Left lung (tissue), 4 donors: ENCODE measurements at regions not wholly inside any gene's neighbourhood (a gene's known extent, or its start where the extent isn't known, plus 50 kb on each side); places are given as distances from the start of the nearest gene placed in this dataset.

Experiments
- ATAC-seq: fragments of 200-7000 bp; cut with Tn5 transposase; one replicate; pipeline ENCODE4 v1.9.1; 2020; ENCODE audit warnings: moderate library complexity
- DNase-seq, 4 donors: peaks; one replicate each; pipeline ENCODE4 v3.0.0-alpha.2; 2013 to 2020
- H3K27ac ChIP-seq, 2 donors: fragments of 200-600 bp; sonication (generic) in 1 of 2; one replicate each; pipeline versions ENCODE4 v1.5.0 to v1.8.0; 2020 to 2021
- H3K27me3 ChIP-seq, 2 donors: fragments of 200-600 bp; sonication (generic) in 1 of 2; one replicate each; pipeline versions ENCODE4 v1.5.0 to v1.8.0; 2020 to 2021
- H3K36me3 ChIP-seq, 2 donors: fragments of 200-600 bp; sonication (generic) in 1 of 2; one replicate each; pipeline versions ENCODE4 v1.5.0 to v1.8.0; 2020 to 2021
- H3K4me1 ChIP-seq, 2 donors: fragments of 200-600 bp; one replicate each; pipeline ENCODE4 v1.8.0; 2021
- H3K4me3 ChIP-seq, 2 donors: fragments of 200-600 bp; sonication (generic) in 1 of 2; one replicate each; pipeline versions ENCODE4 v1.5.0 to v1.8.0; 2020 to 2021; ENCODE audit warnings: mild to moderate bottlenecking in 1 of 2
- H3K9me3 ChIP-seq, 2 donors: fragments of 200-600 bp; sonication (generic) in 1 of 2; one replicate each; pipeline versions ENCODE4 v1.5.0 to v1.8.0; 2020 to 2021
- intact Hi-C, 2 donors: fragments of 100-400 bp; cut with DNase I; formaldehyde crosslinking; loops; one replicate each; pipeline versions ENCODE4 v1.11.2 to v1.14.2; 2022
- TF ChIP-seq, protein P1 (sequence below), 2 donors: fragments of 200-600 bp; sonication (generic) in 1 of 2; IDR thresholded peaks; one replicate each; pipeline versions ENCODE4 v1.5.0 to v1.8.0; 2021; ENCODE audit warnings: antibody characterized with exemption in 2 of 2
- donor health status: DM: no; HTN: yes; CAD: no.
- donor health status: DM: no; HTN: no; CAD: no.

DNA sequence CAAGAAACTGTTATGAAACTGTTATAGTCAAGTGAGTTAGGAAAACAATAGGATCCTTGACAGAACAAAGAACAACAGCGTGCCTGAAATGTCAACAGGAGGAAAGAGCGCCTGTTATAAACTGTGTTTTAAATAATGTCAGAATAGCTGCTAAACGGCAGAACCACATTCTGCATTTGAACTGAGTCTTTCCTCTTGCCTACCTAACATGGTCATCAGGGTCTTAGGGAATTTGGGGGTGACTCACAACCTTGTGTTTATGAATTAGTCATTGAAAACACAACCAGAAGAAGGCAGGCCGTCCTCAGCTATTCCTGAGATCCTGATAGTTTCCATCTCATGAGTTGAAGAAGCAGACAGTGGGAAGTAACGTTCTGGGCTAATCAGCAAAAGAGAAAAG is 222.0 kb upstream of the FN1 start:
- Histone ChIP-seq H3K9me3 (no peaks in the 10 kb centered on the region), H3K4me1 (peaks cover 0 to 8% of the 10 kb centered on the region in 2 donors), H3K4me3 (no peak overlapping the region), H3K27me3 (no peaks in the 10 kb centered on the region), H3K36me3 (no peaks in the 10 kb centered on the region), H3K27ac (peak overlapping the region in 1 of 2 donors; percentile 20)
- DNase-seq (no peak), ATAC-seq (peak; percentile 34)
- intact Hi-C loops = no loop called here
- TF ChIP-seq, protein P1, sequence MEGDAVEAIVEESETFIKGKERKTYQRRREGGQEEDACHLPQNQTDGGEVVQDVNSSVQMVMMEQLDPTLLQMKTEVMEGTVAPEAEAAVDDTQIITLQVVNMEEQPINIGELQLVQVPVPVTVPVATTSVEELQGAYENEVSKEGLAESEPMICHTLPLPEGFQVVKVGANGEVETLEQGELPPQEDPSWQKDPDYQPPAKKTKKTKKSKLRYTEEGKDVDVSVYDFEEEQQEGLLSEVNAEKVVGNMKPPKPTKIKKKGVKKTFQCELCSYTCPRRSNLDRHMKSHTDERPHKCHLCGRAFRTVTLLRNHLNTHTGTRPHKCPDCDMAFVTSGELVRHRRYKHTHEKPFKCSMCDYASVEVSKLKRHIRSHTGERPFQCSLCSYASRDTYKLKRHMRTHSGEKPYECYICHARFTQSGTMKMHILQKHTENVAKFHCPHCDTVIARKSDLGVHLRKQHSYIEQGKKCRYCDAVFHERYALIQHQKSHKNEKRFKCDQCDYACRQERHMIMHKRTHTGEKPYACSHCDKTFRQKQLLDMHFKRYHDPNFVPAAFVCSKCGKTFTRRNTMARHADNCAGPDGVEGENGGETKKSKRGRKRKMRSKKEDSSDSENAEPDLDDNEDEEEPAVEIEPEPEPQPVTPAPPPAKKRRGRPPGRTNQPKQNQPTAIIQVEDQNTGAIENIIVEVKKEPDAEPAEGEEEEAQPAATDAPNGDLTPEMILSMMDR (IDR thresholded peaks at IDR 0.05) = no peak

DNA sequence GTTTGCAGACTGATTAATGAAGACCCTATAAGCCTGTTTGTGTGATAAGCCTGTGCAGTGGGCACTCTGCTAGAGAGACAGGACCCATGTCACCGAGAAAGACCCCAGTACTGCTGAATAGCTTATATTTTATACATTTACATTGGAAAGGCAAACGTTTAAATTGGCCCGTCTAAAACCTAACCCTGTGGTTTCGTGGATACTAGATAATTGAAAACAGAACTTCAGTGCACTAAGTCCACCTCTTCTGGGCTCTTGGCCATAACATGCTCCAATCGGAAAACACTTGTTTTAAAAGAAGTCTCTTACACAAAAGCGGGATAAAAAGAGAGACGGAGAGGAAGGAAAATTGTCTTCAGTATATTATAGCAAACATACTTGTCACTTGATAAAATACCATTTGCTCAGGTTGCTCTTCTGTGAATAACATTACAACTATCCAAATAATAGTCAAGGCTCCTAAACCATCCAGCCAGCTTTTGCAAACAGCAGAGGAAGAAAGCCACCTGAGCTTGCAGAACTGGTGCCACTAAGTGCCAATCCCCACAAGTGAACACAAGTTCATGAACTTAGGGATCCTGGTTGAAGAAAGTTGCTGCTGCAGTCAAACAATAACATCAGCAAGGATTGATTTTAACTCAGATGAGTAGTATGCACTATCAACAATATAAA is 218.4 kb upstream of the FN1 start:
- no peaks in the 10 kb centered on the region for H3K36me3 ChIP-seq
- DNase-seq = no peak
- peak; percentile 79 for ATAC-seq
- no peaks in the 10 kb centered on the region for H3K27me3 ChIP-seq
- H3K4me3 ChIP-seq = no peak overlapping the region
- H3K4me1 ChIP-seq = peaks cover 0 to 8% of the 10 kb centered on the region in 2 donors
- no peaks in the 10 kb centered on the region for H3K9me3 ChIP-seq
- no peak overlapping the region for H3K27ac ChIP-seq
- TF ChIP-seq, protein P1 (IDR thresholded peaks at IDR 0.05) = no peak
- intact Hi-C loops = no loop called here

DNA sequence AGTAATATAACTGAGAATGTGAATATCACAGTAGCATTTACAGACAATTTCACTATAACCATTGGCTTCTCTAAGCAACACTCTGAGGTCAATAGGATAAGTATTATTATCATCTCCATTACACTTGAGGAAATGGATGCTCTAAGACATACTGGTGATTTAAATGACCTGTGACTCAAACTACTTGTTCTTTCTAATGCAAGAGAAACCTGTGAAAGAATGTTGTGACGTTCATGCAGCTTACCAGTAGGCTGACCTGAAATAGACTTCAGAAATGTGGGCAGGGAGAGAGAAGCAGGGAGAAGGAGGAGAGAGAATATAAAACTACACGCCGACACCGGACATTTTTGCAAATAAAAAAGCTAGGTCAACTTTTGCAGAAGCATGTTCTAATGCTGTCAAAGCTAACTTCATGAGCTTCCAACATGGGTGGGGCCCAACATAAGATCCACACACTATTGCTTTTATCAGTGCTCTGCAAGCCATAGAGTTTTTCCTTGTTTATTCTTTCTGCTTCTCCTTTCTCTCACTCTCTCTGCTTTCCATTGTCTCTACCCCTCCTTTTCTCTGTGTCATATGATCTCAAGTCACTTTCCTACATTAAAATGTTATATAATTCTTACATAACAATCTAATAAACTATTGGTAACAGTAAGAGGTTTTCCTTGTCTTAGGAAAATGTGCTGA is 217.6 kb upstream of the FN1 start:
- intact Hi-C loops = no loop called here
- ATAC-seq (no peak), DNase-seq (no peak)
- Histone ChIP-seq H3K27ac (no peak overlapping the region), H3K9me3 (no peaks in the 10 kb centered on the region), H3K4me3 (no peak overlapping the region), H3K4me1 (peaks cover 0 to 8% of the 10 kb centered on the region in 2 donors), H3K27me3 (no peaks in the 10 kb centered on the region), H3K36me3 (no peaks in the 10 kb centered on the region)
- TF ChIP-seq, protein P1 (IDR thresholded peaks at IDR 0.05) = no peak

DNA sequence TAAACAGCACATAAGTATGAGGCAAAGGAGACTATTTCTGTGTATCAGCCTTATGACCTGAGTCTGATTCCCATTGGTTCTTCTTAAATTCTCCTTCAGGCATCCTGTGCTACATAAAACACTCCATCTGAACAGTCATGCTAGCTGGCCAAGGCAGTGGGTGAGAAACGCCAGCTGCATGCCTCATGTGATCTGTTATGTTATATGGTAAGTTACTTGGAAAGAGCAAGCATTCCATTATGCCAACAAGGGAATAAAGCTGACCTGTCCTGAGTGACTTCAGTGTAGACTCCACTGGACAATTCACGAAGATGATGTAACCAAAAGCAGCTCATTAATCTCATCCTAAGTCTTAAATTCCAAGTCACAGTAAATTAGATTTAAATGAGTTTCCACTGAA is 216.5 kb upstream of the FN1 start:
- peak in 2 of 4 donors; percentile 67 to 80 for DNase-seq
- intact Hi-C loops = no loop called here

DNA sequence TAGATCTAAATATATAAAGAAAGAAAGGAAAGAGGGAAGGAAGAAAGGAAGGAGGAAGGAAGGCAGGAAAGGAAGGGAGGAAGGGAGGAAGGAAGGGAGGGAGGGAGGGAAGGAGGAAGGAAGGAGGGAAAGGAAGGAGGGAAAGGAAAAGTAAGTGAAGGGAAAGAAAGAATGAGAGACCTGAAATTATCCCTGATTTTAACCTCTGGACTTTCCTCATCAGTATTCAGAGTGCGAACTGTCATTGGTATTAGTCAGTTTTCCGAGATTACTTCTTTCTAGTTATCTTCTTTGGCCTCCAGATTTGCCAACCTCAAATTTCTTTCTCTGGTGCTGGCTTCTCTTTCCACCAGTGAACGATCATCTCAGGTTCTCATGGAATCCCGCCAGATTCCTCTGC is 215.5 kb upstream of the FN1 start:
- H3K27me3 ChIP-seq = no peaks in the 10 kb centered on the region
- TF ChIP-seq, protein P1 (IDR thresholded peaks at IDR 0.05) = no peak
- no peak for ATAC-seq
- H3K36me3 ChIP-seq = no peaks in the 10 kb centered on the region
- no peaks in the 10 kb centered on the region for H3K9me3 ChIP-seq
- H3K27ac ChIP-seq = no peak overlapping the region
- peaks cover 0 to 8% of the 10 kb centered on the region in 2 donors for H3K4me1 ChIP-seq
- no peak for DNase-seq
- H3K4me3 ChIP-seq = no peak overlapping the region
- intact Hi-C loops = no loop called here

More for the DNA sequence above, 216.5 kb upstream of the FN1 start:
- no peaks in the 10 kb centered on the region for H3K36me3 ChIP-seq
- H3K4me3 ChIP-seq = no peak overlapping the region
- H3K27ac ChIP-seq = no peak overlapping the region
- peaks cover 0 to 8% of the 10 kb centered on the region in 2 donors for H3K4me1 ChIP-seq
- TF ChIP-seq, protein P1 (IDR thresholded peaks at IDR 0.05) = no peak
- no peaks in the 10 kb centered on the region for H3K9me3 ChIP-seq
- no peaks in the 10 kb centered on the region for H3K27me3 ChIP-seq
- ATAC-seq = peak; percentile 25
